GM19043 (cell line): ENCODE measurements at regions not wholly inside any gene's neighbourhood (a gene's known extent, or its start where the extent isn't known, plus 50 kb on each side); places are given as distances from the start of the nearest gene placed in this dataset.

Experiments
- ATAC-seq: cut with Tn5 transposase; IDR thresholded peaks from one replicate; pipeline ENCODE4 v1.9.1; 2021; ENCODE audit warnings: low read depth; ENCODE audit not compliant: unreplicated experiment

DNA sequence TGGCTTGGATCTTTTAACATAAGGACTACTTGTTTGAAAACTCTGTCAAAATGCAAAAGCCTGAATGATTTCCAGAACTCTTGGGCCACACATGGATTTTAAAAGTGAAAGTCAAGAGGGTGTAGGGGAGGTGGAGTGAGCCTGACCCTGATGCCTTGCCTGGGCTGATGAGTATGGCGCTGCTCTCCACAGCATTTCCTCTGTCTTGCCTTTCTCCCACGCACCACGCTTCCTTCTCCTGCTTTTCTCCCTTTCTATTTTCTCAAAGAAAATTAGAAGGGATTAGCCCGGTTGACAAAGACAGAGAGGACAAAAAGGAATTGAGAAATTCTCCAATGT, 207.0 kb upstream of the CCDC68 start:
- no peak for ATAC-seq

DNA sequence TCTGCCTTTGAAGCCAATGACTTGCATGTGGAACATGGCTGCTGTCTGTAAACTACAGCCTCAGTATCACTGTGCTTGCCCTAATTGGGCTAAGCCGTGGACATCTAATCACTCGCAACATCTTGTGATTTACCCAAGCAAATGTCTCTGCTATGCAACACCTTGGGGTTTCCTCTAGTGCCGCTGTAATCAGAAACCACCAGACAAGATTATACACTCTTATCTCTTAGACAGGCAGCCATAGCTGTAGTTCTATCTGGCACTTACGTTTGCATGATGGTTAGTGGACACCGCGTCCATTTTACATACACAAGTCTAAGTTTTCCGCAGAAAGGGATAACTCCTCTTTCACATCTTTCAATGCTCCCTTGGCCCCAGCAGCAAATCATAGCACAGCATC, 204.3 kb upstream of the CCDC68 start:
- ATAC-seq, result no peak

DNA sequence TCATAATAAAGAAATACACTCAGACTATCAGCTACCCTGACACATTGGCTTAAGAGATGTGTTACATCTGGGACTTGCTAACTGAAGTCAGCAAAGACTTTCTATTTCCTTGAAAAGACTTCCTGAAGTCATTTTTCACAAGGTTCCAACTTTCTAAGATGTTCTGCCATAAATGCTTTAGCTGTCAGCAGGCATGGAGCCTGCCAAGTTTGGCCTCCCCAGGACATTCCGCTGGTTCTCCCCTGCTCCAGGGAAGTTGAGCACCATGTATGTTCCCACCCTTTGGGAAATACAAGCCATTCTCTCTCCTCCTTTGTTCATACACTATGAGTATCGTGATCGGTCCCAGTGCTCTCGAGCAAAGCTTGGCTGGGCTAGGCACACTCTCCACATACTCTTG, 202.7 kb upstream of the CCDC68 start:
- no peak for ATAC-seq

DNA sequence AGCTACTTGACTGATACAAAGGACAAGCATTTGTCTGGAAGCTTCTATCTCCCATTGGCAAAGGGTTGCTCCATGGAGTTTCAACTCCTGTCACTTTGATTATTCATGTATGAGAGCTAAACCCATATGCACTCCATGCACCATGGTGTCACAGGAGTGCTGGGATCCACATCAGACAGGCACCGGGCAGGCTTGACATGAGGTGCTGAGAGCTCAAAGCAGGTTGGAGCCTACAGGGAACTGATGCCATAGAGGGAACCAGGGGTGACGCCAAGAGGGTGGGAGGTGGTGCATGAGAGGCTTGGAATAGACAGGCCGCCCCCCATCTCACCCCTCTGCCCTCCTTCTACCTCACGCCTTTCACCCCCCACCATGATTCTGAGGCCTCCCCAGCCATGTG, 199.8 kb upstream of the CCDC68 start:
- ATAC-seq, result no peak

DNA sequence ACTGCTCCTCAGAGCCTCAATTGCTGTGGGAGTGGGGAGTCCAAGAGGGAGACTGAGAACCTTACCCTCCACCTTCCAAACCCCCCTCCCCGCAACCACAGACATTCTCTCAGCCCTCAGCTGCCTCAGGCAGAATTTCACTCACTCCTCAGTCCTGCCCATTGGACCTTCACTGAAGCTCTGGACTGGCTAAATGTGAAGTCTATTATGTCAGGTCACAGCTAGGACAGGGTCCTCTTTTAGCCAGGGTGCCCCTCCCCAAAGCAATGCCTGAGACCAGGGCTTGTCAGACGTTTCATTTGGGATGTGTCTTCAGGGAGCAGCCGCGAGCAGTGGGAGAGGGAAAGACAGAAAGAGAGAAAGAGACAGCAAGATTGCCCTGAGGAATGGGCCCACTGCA, 199.3 kb upstream of the CCDC68 start:
- no peak for ATAC-seq

DNA sequence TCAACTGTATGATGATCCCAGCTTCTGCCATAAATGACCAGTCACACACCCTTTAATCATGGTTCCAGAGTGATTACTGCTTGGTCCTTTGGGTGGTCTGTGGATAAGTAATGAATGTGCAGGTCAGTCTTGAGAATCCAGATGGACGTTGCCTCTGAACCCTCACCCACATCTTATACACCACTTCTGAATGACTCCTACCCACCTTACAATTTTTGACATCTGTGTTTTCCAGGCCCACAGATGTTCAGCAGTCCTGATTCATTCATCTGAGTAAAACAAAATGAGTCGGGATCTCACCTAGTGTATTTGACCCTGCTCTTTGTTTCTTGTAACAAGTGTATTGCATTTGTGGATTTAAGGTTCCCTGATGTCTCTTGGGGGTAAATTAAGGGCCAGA, 194.1 kb upstream of the CCDC68 start:
- no peak for ATAC-seq

DNA sequence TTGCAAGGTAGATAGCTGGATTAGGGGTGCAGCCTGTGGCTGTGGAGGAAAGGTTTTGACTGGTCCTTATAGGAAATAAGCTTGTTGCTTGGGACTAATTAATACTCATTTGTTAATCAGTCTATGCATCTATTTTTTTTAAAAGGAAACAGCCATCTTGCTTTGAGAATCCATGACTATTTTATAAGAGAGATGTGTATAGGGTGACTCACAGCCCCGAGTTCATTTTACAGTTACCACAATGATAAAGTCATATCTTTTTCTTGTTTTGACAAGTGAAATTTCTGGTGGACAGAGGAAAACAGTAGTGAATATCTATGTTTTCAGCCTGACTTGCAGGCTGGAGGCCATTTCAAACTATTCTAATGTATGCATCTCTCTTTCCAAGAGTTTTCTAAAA, 193.5 kb upstream of the CCDC68 start:
- no peak for ATAC-seq

DNA sequence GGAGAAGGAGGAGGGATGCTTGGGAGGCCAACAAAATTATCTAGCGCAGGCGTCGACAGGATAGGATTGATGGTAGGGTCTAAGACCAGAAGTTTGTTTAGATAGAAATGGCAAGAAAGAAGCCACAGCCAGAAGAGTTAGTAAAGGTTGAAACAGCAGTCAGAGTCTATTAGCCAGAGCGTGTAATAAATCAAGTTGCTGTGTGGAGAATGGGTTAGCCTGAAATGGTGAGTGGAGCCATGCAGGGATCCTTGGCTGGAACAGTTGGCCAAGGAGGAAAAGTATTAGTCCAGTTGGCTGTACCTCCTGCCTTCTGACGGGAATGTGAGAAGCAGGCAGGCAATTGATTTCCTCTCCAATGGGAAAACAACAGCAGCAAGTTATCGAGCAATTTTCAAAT, 190.7 kb upstream of the CCDC68 start:
- ATAC-seq, result no peak

DNA sequence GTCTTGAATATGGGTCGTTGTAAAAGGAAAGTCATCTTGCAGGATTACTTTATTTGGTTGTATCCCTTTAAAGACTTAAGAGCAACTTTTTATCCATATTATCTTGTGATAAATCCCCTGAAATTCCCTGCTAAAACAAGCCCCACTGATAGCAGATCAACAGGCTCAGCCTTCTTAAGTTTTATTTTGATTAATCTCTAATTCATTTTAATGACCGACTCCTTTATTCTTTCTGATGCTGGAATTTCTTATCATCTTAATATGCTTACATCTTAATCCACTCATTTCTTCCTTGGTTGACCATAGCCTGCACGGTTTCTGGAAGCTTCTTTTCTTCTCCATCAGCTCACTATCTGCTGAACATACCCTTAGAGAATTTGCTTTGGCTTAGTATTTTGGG, 188.5 kb upstream of the CCDC68 start:
- ATAC-seq, result no peak

DNA sequence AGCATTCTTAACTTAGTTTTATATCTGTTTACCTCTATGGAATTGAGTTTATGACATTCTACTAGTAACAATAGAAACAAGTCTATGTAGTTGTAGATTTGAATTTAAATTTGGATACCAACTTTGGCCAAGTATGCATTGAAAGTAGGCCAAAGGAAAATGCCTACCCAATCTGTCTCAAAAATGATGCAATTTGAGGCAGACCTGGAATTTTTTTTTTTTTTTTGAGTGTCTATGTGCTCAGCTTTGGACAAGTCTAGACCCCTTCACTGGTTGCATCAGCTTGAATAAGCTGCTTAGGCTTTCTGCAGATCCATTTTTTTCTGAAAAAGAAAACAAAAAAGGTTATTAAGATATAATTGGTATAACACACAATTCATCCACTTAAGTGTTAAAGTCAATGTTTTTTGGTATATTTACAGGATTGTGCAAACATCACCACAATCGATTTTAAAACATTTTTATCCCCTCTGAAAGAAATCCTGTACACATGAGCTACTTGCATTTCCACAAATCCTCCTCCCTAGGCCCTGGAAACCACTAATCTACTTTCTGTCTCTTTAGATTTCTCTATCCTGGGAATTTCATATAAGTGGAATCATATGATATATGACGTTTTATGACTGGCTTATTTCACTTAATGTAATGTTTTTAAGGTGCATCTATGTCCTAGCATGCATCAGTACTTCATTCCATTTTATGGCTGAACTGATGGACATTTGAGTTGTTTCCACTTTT, 185.1 kb upstream of the CCDC68 start:
- no peak for ATAC-seq

DNA sequence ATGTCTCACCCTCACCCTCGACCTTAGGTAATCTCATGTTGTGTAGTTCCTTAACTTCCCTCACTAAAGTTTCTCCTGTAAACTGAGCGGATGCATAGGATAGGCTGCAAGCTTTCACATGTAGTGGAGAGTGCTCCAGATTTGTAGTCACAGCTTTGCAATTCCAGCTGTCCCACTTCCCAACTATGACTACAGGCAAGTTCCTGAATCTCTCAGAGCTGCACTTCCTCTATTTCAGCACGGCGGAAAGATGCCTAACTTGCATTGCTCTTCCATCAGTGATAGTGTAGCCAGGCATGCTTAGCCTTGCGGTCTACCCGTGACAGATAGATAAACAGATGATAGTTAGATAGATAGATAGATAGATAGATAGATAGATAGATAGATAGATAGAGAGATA, 183.1 kb upstream of the CCDC68 start:
- no peak for ATAC-seq

DNA sequence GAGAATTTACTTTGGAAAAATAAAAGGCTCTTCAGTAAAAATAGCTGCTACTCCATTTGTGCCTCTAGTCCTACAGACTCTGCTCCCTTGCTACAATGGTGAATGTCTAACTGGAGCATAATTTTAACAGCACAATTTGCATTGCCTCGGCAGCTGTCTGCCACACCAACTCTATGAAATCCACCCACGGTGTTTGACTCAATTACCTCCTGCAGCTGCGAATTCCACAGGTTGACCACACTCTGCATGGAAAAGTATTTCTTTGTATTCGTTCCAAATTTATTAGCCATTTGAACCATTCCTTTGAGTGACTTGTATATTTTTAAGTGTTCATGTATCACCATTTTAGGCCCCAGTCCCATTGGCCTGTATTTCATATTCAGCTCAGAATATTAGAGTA, 182.1 kb upstream of the CCDC68 start:
- no peak for ATAC-seq

DNA sequence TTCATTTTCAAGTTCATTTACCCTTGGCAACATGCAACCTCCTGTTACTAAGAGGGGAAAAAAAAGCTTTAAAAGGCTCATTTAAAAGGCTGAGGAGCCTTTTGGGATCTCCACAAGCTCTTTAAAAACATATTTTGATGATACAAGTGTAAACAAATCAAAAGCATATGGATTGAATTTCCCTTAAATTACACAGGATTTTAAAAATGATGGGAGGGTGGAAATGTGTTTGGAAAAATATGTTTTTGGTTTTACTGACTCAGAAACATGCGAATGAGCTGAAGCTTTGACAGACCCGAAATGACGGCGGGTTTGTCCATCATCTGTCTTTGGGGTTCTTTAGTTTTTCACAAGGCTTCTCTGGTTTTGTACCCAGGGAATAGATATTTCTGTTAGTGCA, 180.6 kb upstream of the CCDC68 start:
- no peak for ATAC-seq

DNA sequence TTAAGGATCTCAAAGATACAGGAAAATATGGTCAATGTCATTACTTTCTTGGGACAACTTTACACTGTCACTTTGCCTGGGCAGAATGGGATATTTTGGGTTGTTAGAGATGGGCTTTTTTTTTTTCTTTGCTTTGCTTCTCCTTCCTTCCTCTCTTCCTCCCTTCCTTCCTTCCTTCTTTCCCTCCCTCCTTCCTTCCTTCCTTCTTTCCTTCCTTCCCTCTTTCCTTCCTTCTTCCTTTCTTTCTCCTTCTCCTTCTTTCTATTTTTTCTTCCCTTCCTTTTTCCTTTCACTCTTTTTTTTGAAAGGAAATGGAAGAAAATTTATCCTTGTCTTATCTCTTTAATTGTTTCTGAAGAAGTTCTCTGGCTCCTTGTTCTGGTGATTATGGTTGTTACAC, 180.0 kb upstream of the CCDC68 start:
- no peak for ATAC-seq

DNA sequence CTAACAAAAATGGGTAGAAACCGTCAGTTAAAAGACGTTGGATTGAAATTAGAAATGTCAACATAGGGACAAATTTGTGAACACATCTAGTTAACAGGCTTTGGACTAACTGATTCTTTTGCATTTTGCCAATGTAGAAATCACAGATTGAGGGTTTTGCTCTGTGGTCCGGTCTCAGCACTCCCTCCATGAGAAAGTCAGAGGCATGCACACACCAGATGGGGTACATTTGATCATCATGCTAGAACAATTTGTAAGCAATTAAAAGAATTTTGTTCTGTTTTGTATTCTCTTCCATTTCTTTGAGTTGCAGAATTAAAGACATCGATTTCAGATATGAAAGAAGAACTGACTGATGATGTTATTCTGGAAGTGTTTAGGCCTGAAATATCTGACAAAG, 179.1 kb upstream of the CCDC68 start:
- ATAC-seq, result no peak

DNA sequence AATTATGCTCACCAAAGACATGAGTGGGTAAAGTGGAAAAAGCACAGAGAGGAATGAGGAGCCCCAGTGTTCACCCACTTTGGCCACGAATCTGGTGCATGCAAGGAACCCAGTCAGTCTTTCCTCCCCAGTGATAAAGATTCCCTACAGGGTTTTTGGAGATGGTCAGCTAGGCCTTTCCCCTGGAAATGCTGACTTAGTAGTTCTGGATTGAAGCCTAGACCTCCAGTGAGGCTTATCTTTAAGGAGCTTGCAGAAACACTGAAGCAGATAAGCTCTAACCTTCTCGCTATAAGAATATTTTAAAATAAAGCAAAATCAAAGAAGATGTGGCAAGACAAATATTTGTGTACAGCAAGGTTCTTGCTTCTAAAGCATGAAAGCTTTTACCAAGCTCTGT, 178.3 kb upstream of the CCDC68 start:
- ATAC-seq, result no peak

DNA sequence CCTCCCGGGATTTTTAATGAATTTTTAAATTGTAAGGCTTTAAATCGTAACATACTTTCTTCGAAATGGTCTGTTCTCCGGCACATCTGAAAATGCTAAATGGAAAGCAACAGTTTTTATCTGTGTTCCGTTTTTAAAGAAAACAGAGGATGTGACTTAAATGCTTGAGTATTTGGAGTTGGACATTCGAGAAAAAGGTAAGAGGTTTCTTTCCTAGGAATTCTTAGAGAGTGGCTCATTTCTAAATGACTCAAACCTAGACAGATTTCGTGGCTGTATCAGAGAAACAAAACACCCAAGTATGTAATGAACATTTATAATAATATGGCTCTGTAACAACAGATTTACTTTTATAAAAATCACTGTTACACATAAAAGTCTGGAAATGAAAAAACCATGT, 177.6 kb upstream of the CCDC68 start:
- ATAC-seq, result no peak

DNA sequence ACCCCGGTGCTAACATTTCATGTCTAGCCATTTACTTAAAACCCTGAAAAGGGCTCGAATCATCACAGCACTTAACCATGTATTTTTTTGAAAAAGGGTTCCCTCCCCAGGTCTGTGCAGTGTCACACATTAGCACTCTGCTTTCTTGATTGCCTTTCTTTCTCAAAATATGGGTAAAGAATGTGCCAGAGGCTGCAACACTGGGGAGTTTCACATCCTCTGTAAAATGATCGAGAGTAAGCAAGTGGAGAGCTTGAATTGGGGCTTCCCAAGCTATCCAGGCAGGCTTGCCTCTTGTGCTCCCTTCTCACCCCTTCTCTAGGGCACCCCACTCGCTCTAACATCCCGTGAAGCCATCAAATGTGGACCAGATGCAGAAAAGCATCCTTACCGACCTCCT, 177.0 kb upstream of the CCDC68 start:
- no peak for ATAC-seq

DNA sequence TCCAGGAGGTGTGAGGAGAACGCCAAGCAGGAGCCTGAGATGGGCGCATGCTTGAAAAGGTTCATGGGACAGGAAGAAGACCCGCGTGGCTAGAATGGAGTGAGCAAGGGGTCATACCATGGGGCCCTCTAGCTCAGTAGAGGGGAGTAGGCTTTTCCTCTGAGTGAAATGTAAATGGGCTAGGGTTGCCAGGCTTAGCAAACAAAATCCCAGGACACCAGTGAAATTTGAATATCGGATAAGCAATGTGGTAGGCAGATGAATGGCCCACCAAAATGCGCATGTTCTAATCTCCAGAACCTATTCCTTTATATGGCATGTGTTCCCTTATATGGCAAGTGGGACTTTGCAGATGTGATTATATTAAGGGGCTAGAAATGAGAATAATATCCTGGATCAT, 174.1 kb upstream of the CCDC68 start:
- ATAC-seq, result no peak

DNA sequence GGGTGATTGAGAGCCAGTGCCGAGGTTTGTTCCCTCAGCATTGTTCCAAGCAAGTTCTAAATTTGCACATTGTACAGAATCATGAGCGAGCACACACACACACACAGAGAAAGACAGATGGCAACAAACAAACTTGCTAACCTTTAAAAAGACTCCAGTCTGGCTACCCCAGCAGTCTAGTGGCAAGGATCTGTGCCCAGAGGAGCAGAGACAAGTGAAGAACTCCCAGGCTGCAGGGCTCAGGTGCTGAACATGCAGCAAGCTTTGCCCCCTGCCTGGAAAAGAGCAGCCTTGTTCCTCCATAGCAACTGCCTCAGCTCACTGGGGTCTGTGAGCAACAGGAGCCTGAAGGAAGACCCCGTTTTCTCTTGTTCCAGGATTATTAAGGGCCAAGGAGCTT, 169.2 kb upstream of the CCDC68 start:
- ATAC-seq, result no peak

DNA sequence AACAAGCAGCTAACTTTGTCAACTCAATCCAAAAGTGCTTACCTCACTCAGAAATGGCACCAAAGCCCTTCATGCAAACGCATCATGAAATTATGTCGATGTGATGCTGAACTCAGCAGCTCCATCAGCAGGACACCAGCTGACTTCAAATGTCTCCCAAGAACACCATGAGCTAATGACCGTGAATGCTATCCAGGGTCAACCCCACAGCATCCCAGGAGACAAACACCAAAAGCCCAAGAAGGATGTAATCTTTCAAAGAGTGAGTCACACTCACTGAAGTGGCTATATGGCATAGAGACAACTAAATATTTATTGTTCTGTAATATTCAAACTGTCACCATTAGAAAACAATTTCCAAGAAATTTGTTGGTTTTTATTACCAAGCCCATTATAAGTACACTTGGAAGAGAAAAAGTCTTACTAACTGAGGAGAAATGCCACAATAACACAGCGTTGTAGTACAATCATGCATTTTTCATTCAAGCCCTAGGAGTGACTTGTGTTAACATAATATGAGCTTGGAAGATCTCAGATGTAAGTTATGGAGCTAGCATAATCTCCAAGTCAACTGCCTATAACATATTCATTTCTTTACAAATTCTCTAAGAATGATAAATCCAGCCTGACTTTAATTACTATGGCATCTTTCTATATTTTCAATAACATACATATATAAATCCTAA, 165.0 kb upstream of the CCDC68 start:
- no peak for ATAC-seq

DNA sequence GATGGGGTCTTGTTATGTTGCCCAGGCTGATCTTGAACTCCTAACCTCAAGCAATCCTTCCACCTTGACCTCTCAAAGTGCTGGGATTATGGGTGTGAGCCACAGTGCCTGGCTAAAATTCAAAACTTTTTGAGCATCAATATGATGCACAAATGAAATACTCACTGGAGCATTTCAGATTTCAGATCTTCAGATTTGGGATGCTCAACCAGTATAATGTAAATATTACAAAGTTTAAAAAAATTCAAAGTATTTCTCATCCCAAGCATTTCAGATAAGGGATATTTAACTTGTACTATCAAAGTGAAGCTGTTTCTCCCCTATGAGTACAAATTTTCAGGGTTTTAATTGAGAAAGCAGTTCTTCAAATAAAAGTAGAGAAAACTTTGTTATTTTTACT, 164.1 kb upstream of the CCDC68 start:
- no peak for ATAC-seq
